SK-N-SH treated with all-trans-retinoic acid at 6 μM for 48 hours (cell line): ENCODE measurements at regions not wholly inside any gene's neighbourhood (a gene's known extent, or its start where the extent isn't known, plus 50 kb on each side); places are given as distances from the start of the nearest gene placed in this dataset.
A peak's percentile ranks its signal among the peaks of the same experiment; 100 is the strongest.

ENCODE experiments used
- ATAC-seq: fragments of 200-7000 bp; cut with Tn5 transposase; 3 replicates; pipeline ENCODE4 v1.9.1; 2020; ENCODE audit warnings: mild to moderate bottlenecking, moderate library complexity
- ARNTL ChIP-seq: fragments of 450-650 bp; formaldehyde crosslinking; IDR thresholded peaks from 2 replicates; pipeline ENCODE4 v1.5.0; 2020; ENCODE audit warnings: low read depth, mild to moderate bottlenecking, moderate library complexity, borderline replicate concordance
- BACH2 ChIP-seq: fragments of 250-450 bp; sonication (Bioruptor Pico); IDR thresholded peaks from 2 replicates; pipeline ENCODE4 v1.9.0; 2021; ENCODE audit warnings: mild to moderate bottlenecking, borderline replicate concordance
- CSDC2 ChIP-seq: fragments of 250-450 bp; sonication (Bioruptor Pico); IDR thresholded peaks from 2 replicates; pipeline ENCODE4 v1.5.0; 2020; ENCODE audit warnings: mild to moderate bottlenecking, moderate library complexity
- ESRRG ChIP-seq: fragments of 250-450 bp; sonication (Bioruptor Pico); IDR thresholded peaks from 2 replicates; pipeline ENCODE4 v1.6.1; 2021; ENCODE audit warnings: mild to moderate bottlenecking
- GLIS3 ChIP-seq: fragments of 250-450 bp; sonication (Bioruptor Pico); IDR thresholded peaks from 2 replicates; pipeline ENCODE4 v1.5.0; 2020; ENCODE audit warnings: mild to moderate bottlenecking, moderate library complexity
- ISL1 ChIP-seq: fragments of 250-450 bp; sonication (Bioruptor Pico); IDR thresholded peaks from 2 replicates; pipeline ENCODE4 v2.1.2; 2022; ENCODE audit warnings: mild to moderate bottlenecking, moderate library complexity
- OSR1 ChIP-seq: fragments of 250-450 bp; sonication (Bioruptor Pico); IDR thresholded peaks from 2 replicates; pipeline ENCODE4 v1.8.0; 2022; ENCODE audit warnings: moderate library complexity, mild to moderate bottlenecking, inconsistent platforms
- PPARA ChIP-seq: fragments of 250-450 bp; sonication (Bioruptor Pico); IDR thresholded peaks from 2 replicates; pipeline ENCODE4 v1.5.0; 2020; ENCODE audit warnings: mild to moderate bottlenecking, borderline replicate concordance
- RARB ChIP-seq: fragments of 250-450 bp; sonication (Bioruptor Pico); IDR thresholded peaks from 2 replicates; pipeline ENCODE4 v1.8.0; 2021; ENCODE audit warnings: mild to moderate bottlenecking, moderate library complexity
- SNAI2 ChIP-seq: fragments of 250-450 bp; sonication (Bioruptor Pico); IDR thresholded peaks from 2 replicates; pipeline ENCODE4 v1.5.0; 2020; ENCODE audit warnings: mild to moderate bottlenecking, moderate library complexity
- TCF4 ChIP-seq: fragments of 250-450 bp; sonication (Bioruptor Pico); IDR thresholded peaks from 2 replicates; pipeline ENCODE4 v1.8.0; 2021; ENCODE audit warnings: mild to moderate bottlenecking, moderate library complexity, borderline replicate concordance
- TOX ChIP-seq: fragments of 250-450 bp; sonication (Bioruptor Pico); IDR thresholded peaks from 2 replicates; pipeline ENCODE4 v1.8.0; 2021; ENCODE audit warnings: mild to moderate bottlenecking, moderate library complexity, borderline replicate concordance
- ZFP3 ChIP-seq: fragments of 250-450 bp; sonication (Bioruptor Pico); IDR thresholded peaks from 2 replicates; pipeline ENCODE4 v1.5.0; 2020; ENCODE audit warnings: mild to moderate bottlenecking, moderate library complexity
- ZNF565 ChIP-seq: fragments of 450-650 bp; formaldehyde crosslinking; conservative IDR thresholded peaks from 2 replicates; pipeline ENCODE4 v1.5.0; 2020; ENCODE audit warnings: low read depth, mild to moderate bottlenecking, moderate library complexity
- ZNF70 ChIP-seq: fragments of 450-650 bp; formaldehyde crosslinking; IDR thresholded peaks from 2 replicates; pipeline ENCODE4 v1.5.0; 2020; ENCODE audit warnings: mild to moderate bottlenecking, moderate library complexity
- ZNF8 ChIP-seq: fragments of 450-650 bp; formaldehyde crosslinking; IDR thresholded peaks from 2 replicates; pipeline ENCODE4 v1.5.0; 2020; ENCODE audit warnings: mild to moderate bottlenecking, moderate library complexity
- TF ChIP-seq, protein P1 (sequence below): fragments of 250-450 bp; sonication (Bioruptor Pico); IDR thresholded peaks from 2 replicates; pipeline ENCODE4 v1.8.0; 2021; ENCODE audit warnings: low read depth, mild to moderate bottlenecking, moderate library complexity, borderline replicate concordance
- TF ChIP-seq, protein P2 (sequence below): fragments of 250-450 bp; sonication (Bioruptor Pico); IDR thresholded peaks from 2 replicates; pipeline ENCODE4 v1.8.0; 2020; ENCODE audit warnings: mild to moderate bottlenecking, moderate library complexity, borderline replicate concordance
- TF ChIP-seq, protein P3 (sequence below): fragments of 250-450 bp; sonication (Bioruptor Pico); IDR thresholded peaks from 2 replicates; pipeline ENCODE4 v1.5.0; 2020; ENCODE audit warnings: mild to moderate bottlenecking, moderate library complexity
- TF ChIP-seq, protein P4 (sequence below): fragments of 250-450 bp; sonication (Bioruptor Pico); IDR thresholded peaks from 2 replicates; pipeline ENCODE4 v1.5.1; 2021; ENCODE audit warnings: mild to moderate bottlenecking, moderate library complexity
- TF ChIP-seq, protein P5 (sequence below): fragments of 250-450 bp; sonication (Bioruptor Pico); IDR thresholded peaks from 2 replicates; pipeline ENCODE4 v1.5.1; 2020; ENCODE audit warnings: low read depth, mild to moderate bottlenecking, moderate library complexity

DNA sequence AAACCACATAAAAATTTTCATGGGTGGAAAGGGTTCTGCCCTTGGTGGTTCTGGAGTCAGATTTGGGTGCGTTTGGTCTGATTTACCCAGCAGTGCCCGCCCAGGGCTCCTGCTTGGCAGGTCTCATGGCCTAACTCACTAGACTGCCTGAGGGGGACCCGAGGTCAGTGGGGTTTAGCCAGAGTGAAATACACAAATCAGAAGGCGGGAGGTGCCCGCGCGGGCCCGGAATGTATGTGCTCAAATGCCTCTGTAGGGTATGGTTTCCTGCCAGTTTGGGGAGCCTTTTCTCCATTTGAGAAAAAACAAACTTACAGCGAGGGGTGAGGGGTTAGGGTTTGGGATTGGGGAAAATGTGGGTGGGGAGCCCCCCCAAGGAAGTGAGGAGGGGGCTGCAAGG, 70.9 kb upstream of the POLG start (continued):
- TF ChIP-seq, protein P1, sequence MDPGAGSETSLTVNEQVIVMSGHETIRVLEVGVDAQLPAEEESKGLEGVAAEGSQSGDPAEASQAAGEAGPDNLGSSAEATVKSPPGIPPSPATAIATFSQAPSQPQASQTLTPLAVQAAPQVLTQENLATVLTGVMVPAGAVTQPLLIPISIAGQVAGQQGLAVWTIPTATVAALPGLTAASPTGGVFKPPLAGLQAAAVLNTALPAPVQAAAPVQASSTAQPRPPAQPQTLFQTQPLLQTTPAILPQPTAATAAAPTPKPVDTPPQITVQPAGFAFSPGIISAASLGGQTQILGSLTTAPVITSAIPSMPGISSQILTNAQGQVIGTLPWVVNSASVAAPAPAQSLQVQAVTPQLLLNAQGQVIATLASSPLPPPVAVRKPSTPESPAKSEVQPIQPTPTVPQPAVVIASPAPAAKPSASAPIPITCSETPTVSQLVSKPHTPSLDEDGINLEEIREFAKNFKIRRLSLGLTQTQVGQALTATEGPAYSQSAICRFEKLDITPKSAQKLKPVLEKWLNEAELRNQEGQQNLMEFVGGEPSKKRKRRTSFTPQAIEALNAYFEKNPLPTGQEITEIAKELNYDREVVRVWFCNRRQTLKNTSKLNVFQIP (CRISPR knock-in tag) = no peak
- TF ChIP-seq ZNF565 (CRISPR knock-in tag) (no peak), CSDC2 (CRISPR knock-in tag) (no peak), ZFP3 (CRISPR knock-in tag) (no peak), ZNF8 (CRISPR knock-in tag) (no peak)

DNA sequence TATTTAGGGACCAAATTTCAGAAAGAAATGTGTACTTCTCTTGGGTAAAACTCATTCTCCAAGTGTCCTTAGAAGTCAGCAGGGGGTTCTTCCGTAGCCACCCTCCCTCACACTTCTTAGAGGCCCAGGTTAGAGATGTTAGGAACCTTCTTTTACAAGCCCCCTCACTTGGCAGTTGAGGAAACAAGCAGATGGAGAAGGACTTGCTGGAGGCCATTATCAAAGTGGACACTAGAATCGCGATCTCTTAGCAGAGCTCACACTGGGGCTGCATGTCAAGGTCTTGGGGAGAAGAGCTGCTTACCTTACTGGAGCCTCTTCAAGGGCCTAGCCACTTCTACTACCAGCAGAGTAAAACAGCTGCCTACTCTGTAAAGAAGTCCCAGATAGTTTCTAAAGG, 69.4 kb upstream of the POLG start:
- TF ChIP-seq RARB (CRISPR knock-in tag) (no peak), OSR1 (CRISPR knock-in tag) (no peak), ZNF8 (CRISPR knock-in tag) (no peak), GLIS3 (no peak), ZNF70 (no peak), ESRRG (no peak), ARNTL (CRISPR knock-in tag) (no peak), ZNF565 (CRISPR knock-in tag) (no peak), CSDC2 (CRISPR knock-in tag) (no peak), SNAI2 (CRISPR knock-in tag) (no peak), PPARA (no peak), TCF4 (CRISPR knock-in tag) (no peak)
- TF ChIP-seq, protein P2, sequence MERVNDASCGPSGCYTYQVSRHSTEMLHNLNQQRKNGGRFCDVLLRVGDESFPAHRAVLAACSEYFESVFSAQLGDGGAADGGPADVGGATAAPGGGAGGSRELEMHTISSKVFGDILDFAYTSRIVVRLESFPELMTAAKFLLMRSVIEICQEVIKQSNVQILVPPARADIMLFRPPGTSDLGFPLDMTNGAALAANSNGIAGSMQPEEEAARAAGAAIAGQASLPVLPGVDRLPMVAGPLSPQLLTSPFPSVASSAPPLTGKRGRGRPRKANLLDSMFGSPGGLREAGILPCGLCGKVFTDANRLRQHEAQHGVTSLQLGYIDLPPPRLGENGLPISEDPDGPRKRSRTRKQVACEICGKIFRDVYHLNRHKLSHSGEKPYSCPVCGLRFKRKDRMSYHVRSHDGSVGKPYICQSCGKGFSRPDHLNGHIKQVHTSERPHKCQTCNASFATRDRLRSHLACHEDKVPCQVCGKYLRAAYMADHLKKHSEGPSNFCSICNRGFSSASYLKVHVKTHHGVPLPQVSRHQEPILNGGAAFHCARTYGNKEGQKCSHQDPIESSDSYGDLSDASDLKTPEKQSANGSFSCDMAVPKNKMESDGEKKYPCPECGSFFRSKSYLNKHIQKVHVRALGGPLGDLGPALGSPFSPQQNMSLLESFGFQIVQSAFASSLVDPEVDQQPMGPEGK (CRISPR knock-in tag) = no peak
- TF ChIP-seq, protein P3, sequence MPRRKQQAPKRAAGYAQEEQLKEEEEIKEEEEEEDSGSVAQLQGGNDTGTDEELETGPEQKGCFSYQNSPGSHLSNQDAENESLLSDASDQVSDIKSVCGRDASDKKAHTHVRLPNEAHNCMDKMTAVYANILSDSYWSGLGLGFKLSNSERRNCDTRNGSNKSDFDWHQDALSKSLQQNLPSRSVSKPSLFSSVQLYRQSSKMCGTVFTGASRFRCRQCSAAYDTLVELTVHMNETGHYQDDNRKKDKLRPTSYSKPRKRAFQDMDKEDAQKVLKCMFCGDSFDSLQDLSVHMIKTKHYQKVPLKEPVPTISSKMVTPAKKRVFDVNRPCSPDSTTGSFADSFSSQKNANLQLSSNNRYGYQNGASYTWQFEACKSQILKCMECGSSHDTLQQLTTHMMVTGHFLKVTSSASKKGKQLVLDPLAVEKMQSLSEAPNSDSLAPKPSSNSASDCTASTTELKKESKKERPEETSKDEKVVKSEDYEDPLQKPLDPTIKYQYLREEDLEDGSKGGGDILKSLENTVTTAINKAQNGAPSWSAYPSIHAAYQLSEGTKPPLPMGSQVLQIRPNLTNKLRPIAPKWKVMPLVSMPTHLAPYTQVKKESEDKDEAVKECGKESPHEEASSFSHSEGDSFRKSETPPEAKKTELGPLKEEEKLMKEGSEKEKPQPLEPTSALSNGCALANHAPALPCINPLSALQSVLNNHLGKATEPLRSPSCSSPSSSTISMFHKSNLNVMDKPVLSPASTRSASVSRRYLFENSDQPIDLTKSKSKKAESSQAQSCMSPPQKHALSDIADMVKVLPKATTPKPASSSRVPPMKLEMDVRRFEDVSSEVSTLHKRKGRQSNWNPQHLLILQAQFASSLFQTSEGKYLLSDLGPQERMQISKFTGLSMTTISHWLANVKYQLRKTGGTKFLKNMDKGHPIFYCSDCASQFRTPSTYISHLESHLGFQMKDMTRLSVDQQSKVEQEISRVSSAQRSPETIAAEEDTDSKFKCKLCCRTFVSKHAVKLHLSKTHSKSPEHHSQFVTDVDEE (CRISPR knock-in tag) = no peak
- no peak for ATAC-seq

DNA sequence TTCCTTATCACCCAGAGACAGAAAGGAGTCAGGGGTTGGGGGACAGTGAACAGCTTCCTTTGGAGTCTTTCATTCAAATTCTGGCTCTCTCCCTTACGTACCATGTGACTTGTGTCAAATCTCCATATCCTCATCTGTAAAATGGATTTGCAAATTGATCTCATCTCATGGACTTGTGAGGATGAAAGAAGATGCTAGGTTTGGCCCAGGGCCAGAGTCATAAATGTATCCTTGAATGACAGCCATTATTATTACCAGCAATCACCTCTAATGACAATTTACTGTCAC, 67.8 kb upstream of the POLG start:
- no peak for ATAC-seq
- no peak for TF ChIP-seq GLIS3
- no peak for TF ChIP-seq ZFP3 (CRISPR knock-in tag)
- TF ChIP-seq OSR1 (CRISPR knock-in tag) = no peak

DNA sequence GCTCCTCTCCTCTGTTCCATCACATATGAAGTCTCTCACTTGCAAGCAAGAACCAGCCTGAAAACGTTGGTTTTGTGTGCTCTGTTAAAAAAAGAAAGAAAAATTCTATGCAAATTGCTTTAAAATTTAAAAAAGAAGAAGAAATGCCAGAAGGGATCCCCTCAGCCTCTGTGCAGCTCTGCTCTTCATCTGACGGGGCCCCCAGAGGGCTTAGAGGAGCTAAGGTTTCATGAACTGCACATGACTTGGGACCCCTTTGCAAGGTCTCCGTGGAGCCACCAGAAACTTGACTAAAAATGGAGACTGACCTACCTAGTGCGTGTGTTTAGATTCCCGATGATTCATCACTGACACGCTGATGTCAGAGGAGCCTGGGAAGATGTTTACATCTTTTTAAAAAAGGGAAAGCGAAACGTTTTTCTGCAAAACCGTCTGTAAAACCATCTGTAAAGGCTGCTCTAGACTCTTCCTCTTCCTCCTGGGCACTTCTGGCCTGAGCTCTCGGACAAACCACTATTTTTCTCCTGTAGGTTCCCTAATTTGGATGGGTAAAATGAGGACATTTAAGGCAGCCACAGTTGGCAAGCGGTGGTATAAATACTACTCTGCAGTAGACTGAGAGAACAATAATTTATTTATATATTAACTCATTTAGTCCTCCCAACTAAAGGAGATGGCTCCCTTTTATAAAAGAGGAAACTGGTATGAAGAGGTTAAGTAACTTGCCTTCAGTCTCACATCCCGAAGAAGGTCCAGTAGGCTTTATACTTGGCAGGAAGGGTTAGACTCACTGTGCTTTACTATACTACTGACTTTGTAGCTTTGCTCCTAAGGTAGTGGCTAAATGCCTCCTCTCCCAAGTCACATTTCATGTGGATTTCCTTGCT, 67.2 kb upstream of the POLG start:
- peak; percentile 9; the same call in 1 of the 3 replicates for ATAC-seq
- TF ChIP-seq GLIS3 (no peak), BACH2 (CRISPR knock-in tag) (no peak), RARB (CRISPR knock-in tag) (no peak), ARNTL (CRISPR knock-in tag) (no peak), ISL1 (CRISPR knock-in tag) (no peak), TOX (no peak), ZNF70 (no peak), OSR1 (CRISPR knock-in tag) (no peak)
- TF ChIP-seq, protein P2 (CRISPR knock-in tag) = no peak
- TF ChIP-seq, protein P4, sequence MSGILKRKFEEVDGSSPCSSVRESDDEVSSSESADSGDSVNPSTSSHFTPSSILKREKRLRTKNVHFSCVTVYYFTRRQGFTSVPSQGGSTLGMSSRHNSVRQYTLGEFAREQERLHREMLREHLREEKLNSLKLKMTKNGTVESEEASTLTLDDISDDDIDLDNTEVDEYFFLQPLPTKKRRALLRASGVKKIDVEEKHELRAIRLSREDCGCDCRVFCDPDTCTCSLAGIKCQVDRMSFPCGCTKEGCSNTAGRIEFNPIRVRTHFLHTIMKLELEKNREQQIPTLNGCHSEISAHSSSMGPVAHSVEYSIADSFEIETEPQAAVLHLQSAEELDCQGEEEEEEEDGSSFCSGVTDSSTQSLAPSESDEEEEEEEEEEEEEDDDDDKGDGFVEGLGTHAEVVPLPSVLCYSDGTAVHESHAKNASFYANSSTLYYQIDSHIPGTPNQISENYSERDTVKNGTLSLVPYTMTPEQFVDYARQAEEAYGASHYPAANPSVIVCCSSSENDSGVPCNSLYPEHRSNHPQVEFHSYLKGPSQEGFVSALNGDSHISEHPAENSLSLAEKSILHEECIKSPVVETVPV (CRISPR knock-in tag) = no peak
- TF ChIP-seq, protein P5, sequence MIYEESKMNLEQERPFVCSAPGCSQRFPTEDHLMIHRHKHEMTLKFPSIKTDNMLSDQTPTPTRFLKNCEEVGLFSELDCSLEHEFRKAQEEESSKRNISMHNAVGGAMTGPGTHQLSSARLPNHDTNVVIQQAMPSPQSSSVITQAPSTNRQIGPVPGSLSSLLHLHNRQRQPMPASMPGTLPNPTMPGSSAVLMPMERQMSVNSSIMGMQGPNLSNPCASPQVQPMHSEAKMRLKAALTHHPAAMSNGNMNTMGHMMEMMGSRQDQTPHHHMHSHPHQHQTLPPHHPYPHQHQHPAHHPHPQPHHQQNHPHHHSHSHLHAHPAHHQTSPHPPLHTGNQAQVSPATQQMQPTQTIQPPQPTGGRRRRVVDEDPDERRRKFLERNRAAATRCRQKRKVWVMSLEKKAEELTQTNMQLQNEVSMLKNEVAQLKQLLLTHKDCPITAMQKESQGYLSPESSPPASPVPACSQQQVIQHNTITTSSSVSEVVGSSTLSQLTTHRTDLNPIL = no peak
